HCT116 (cell line): ENCODE measurements at regions not wholly inside any gene's neighbourhood (a gene's known extent, or its start where the extent isn't known, plus 50 kb on each side); places are given as distances from the start of the nearest gene placed in this dataset.

Source experiments
- ATAC-seq: fragments of 200-7000 bp; cut with Tn5 transposase; 2 replicates; pipeline ENCODE4 v1.9.1; 2020; ENCODE audit warnings: mild to moderate bottlenecking, moderate library complexity
- BruUV-seq: library from RNA; stranded (reverse); fragments of 400-500 nt; replicated peaks from 2 replicates; lab custom pipeline; 2021; lab: Mats Ljungman, UMichigan
- CTCF ChIA-PET: fragments of 300-600 bp; sonication (Branson Sonifier 250); formaldehyde crosslinking; loops from one replicate; lab custom pipeline; 2021; ENCODE audit warnings: antibody characterized with exemption; lab: Charles Lee
- POLR2A ChIA-PET: fragments of 300-600, 350-600 bp; sonication (Branson Sonifier 250); formaldehyde crosslinking; loops from one replicate; lab custom pipeline; 2021; ENCODE audit warnings: antibody characterized with exemption; lab: Charles Lee
- RAD21 ChIA-PET, 2 experiments: fragments of 300-600 bp; sonication (Branson Sonifier 250); formaldehyde crosslinking; loops; one replicate each; lab custom pipeline; 2023; ENCODE audit warnings: low total read pairs in 2 of 2; ENCODE audit not compliant: uncharacterized antibody in 2 of 2, unreplicated experiment in 2 of 2, low non-redundant PET in 1 of 2; lab: Charles Lee
- DNase-seq: peaks from one replicate; pipeline ENCODE4 v3.0.0-alpha.2; 2010; ENCODE audit warnings: low read depth, low spot score
- H2AFZ ChIP-seq: fragments of 200-600 bp; shearing (Covaris generic), sonication (generic); 2 replicates; pipeline ENCODE4 v1.6.1; 2017; ENCODE audit warnings: low read depth, mixed run types, mixed read lengths, antibody characterized with exemption, low read length; ENCODE audit not compliant: poor library complexity, severe bottlenecking
- H3K27ac ChIP-seq: 2 replicates; pipeline ENCODE4 v1.5.1; 2012; ENCODE audit warnings: low read depth, low read length
- H3K27me3 ChIP-seq: fragments of 200-600 bp; sonication (generic); 2 replicates; pipeline ENCODE4 v1.6.1; 2016; ENCODE audit warnings: mixed run types, low read length, mixed read lengths; ENCODE audit not compliant: insufficient read depth
- H3K36me3 ChIP-seq, 2 experiments: fragments of 200-500 bp in 1 of 2; fragments of 200-600 bp in 1 of 2; sonication (Bioruptor generic) in 1 of 2; sonication (generic) in 1 of 2; 2 replicates each; pipeline versions ENCODE4 v1.5.1 to v1.6.1; 2014 to 2016; ENCODE audit warnings: low read length in 2 of 2, inconsistent platforms in 1 of 2, mixed read lengths in 1 of 2, mixed run types in 1 of 2; ENCODE audit not compliant: insufficient read depth in 2 of 2, control insufficient read depth in 1 of 2
- H3K4me1 ChIP-seq, 2 experiments: fragments of 200-600 bp in 1 of 2; sonication (generic) in 1 of 2; 2 replicates each; pipeline versions ENCODE4 v1.5.1 to v1.6.1; 2012 to 2017; ENCODE audit warnings: low read length in 2 of 2, inconsistent platforms in 1 of 2, mild to moderate bottlenecking in 1 of 2, mixed read lengths in 1 of 2, mixed run types in 1 of 2, moderate library complexity in 1 of 2; ENCODE audit not compliant: insufficient read depth in 2 of 2, control insufficient read depth in 1 of 2
- H3K4me2 ChIP-seq: fragments of 200-600 bp; sonication (generic); 2 replicates; pipeline ENCODE4 v1.6.1; 2017; ENCODE audit warnings: mixed run types, low read length, mixed read lengths
- H3K4me3 ChIP-seq, 2 experiments: fragments of 200-600 bp in 1 of 2; sonication (generic) in 1 of 2; replicated peaks in 1 of 2; 2 replicates each; pipeline ENCODE4 v1.5.1; 2011 to 2016; ENCODE audit warnings: low read length in 2 of 2, control low read depth in 1 of 2, low read depth in 1 of 2, mild to moderate bottlenecking in 1 of 2, mixed read lengths in 1 of 2, mixed run types in 1 of 2
- H3K79me2 ChIP-seq: fragments of 200-600 bp; sonication (generic); 2 replicates; pipeline ENCODE4 v1.6.1; 2017; ENCODE audit warnings: mild to moderate bottlenecking, mixed run types, low read length, moderate library complexity, mixed read lengths; ENCODE audit not compliant: insufficient read depth
- H3K9ac ChIP-seq: fragments of 200-600 bp; sonication (generic); 2 replicates; pipeline ENCODE4 v1.6.1; 2016; ENCODE audit warnings: low read length, mixed read lengths
- H3K9me2 ChIP-seq: fragments of 200-600 bp; sonication (generic), shearing (Covaris generic); 2 replicates; pipeline ENCODE4 v1.6.1; 2017; ENCODE audit warnings: mixed run types, mild to moderate bottlenecking, moderate library complexity; ENCODE audit not compliant: insufficient read depth
- H3K9me3 ChIP-seq, 2 experiments: fragments of 200-500 bp in 1 of 2; fragments of 200-600 bp in 1 of 2; sonication (Bioruptor generic) in 1 of 2; sonication (generic) in 1 of 2; 2 replicates each; pipeline ENCODE4 v1.6.1; 2014 to 2017; ENCODE audit warnings: low read length in 2 of 2, mixed read lengths in 2 of 2, inconsistent platforms in 1 of 2, low read depth in 1 of 2, mild to moderate bottlenecking in 1 of 2, mixed run types in 1 of 2, moderate library complexity in 1 of 2; ENCODE audit not compliant: control insufficient read depth in 1 of 2, insufficient read depth in 1 of 2
- H4K20me1 ChIP-seq: fragments of 200-600 bp; sonication (generic), shearing (Covaris generic); 2 replicates; pipeline ENCODE4 v1.6.1; 2017; ENCODE audit warnings: mixed run types, mild to moderate bottlenecking, moderate library complexity; ENCODE audit not compliant: insufficient read depth
- CBX3 ChIP-seq: IDR thresholded peaks from 2 replicates; pipeline ENCODE4 v1.6.1; 2012; ENCODE audit warnings: low read depth
- CTCF ChIP-seq, 3 experiments: fragments of 200-600 bp in 1 of 3; sonication (generic) in 1 of 3; IDR thresholded peaks in 2 of 3; conservative IDR thresholded peaks in 1 of 3; 2 replicates each; pipeline ENCODE4 v1.5.1; 2012 to 2017; ENCODE audit warnings: low read depth in 2 of 3, low read length in 2 of 3, antibody characterized with exemption in 1 of 3, borderline replicate concordance in 1 of 3, control low read depth in 1 of 3, mild to moderate bottlenecking in 1 of 3, mixed read lengths in 1 of 3, mixed run types in 1 of 3, moderate library complexity in 1 of 3; ENCODE audit not compliant: insufficient read depth in 1 of 3
- EGR1 ChIP-seq: IDR thresholded peaks from 2 replicates; pipeline ENCODE4 v1.6.1; 2012; ENCODE audit warnings: low read depth
- FOSL1 ChIP-seq: IDR thresholded peaks from 2 replicates; pipeline ENCODE4 v1.6.1; 2012; ENCODE audit warnings: low read depth
- POLR2A ChIP-seq: IDR thresholded peaks from 2 replicates; pipeline ENCODE4 v1.7.0; 2011; ENCODE audit warnings: borderline replicate concordance; ENCODE audit not compliant: insufficient read depth, insufficient read length; ENCODE audit errors: extremely low read depth
- RAD21 ChIP-seq: IDR thresholded peaks from 2 replicates; pipeline ENCODE4 v1.6.1; 2012; ENCODE audit warnings: low read depth, mild to moderate bottlenecking
- SP1 ChIP-seq: IDR thresholded peaks from 2 replicates; pipeline ENCODE4 v1.6.1; 2012; ENCODE audit warnings: low read depth
- SRF ChIP-seq: IDR thresholded peaks from 2 replicates; pipeline ENCODE4 v1.6.1; 2012; ENCODE audit warnings: low read depth
- TCF7L2 ChIP-seq: IDR thresholded peaks from 2 replicates; pipeline ENCODE4 v1.7.0; 2011; ENCODE audit warnings: borderline replicate concordance, inconsistent platforms; ENCODE audit not compliant: insufficient read depth, insufficient read length; ENCODE audit errors: extremely low read depth
- ZFX ChIP-seq: fragments of 450-650 bp; IDR thresholded peaks from 2 replicates; pipeline ENCODE4 v1.6.1; 2017
- ZNF274 ChIP-seq: fragments of 200-500 bp; sonication (Bioruptor generic); IDR thresholded peaks from 2 replicates; pipeline ENCODE4 v1.6.1; 2014; ENCODE audit warnings: mild to moderate bottlenecking, low read depth, low read length, inconsistent platforms
- intact Hi-C: fragments of 100-400 bp; cut with micrococcal nuclease; formaldehyde crosslinking; loops from 2 replicates; pipeline ENCODE4 v1.10.0; 2022
- TF ChIP-seq, protein P1 (sequence below): IDR thresholded peaks from 2 replicates; pipeline ENCODE4 v1.6.1; 2012
- TF ChIP-seq, protein P2 (sequence below): IDR thresholded peaks from 2 replicates; pipeline ENCODE4 v1.6.1; 2011; ENCODE audit warnings: mild to moderate bottlenecking, low read length, moderate library complexity; ENCODE audit not compliant: insufficient replicate concordance; ENCODE audit errors: extremely low read depth

GRCh38 chr10:118139321-118139720 lies 92.6 kb upstream of the RAB11FIP2 start:
- Histone ChIP-seq H3K4me1 (peaks cover 0 to 5% of the 10 kb centered on the region in 2 experiments; a peak in 1 of 4 replicates), H3K4me3 (no peak overlapping the region), H3K9me2 (no peaks in the 10 kb centered on the region), H4K20me1 (no peaks in the 10 kb centered on the region), H3K9me3 (no peaks in the 10 kb centered on the region), H3K36me3 (no peaks in the 10 kb centered on the region), H3K79me2 (no peaks in the 10 kb centered on the region), H3K9ac (no peak overlapping the region), H3K27ac (no peak overlapping the region), H3K27me3 (no peaks in the 10 kb centered on the region), H2AFZ (no peak overlapping the region), H3K4me2 (no peak overlapping the region)
- RAD21 ChIA-PET = no interaction called here
- BruUV-seq = no TSS peak
- TF ChIP-seq EGR1 (no peak), CTCF (IDR thresholded peaks at IDR 0.05 in 2 of 3, conservative IDR thresholded peaks at IDR 0.05 in 1 of 3; ENCODE audit: borderline replicate concordance in 1 of 3, insufficient read depth in 1 of 3, low read depth in 2 of 3, low read length in 2 of 3) (no peak)
- TF ChIP-seq, protein P1, sequence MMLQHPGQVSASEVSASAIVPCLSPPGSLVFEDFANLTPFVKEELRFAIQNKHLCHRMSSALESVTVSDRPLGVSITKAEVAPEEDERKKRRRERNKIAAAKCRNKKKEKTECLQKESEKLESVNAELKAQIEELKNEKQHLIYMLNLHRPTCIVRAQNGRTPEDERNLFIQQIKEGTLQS = no peak
- 0 out of 2 replicates have a peak, but pooled peaks have one; percentile 40 for ATAC-seq
- CTCF ChIA-PET = no interaction called here
- intact Hi-C loops = no loop called here
- POLR2A ChIA-PET = no interaction called here
- DNase-seq = no peak

- H3K27me3 ChIP-seq = no peaks in the 10 kb centered on the region; the same call in 1 of the 2 replicates
- intact Hi-C loops = no loop called here
- POLR2A ChIA-PET = no interaction called here
- H3K27ac ChIP-seq = no peak overlapping the region
- H3K9ac ChIP-seq = no peak overlapping the region
- H3K9me2 ChIP-seq = no peaks in the 10 kb centered on the region
- CTCF ChIA-PET = no interaction called here
- H3K36me3 ChIP-seq = no peaks in the 10 kb centered on the region
- H2AFZ ChIP-seq = no peak overlapping the region
- H4K20me1 ChIP-seq = no peaks in the 10 kb centered on the region
- no peaks in the 10 kb centered on the region for H3K79me2 ChIP-seq
- RAD21 ChIA-PET = no interaction called here
- H3K9me3 ChIP-seq = no peaks in the 10 kb centered on the region
- ATAC-seq = no peak
- TF ChIP-seq, protein P2, sequence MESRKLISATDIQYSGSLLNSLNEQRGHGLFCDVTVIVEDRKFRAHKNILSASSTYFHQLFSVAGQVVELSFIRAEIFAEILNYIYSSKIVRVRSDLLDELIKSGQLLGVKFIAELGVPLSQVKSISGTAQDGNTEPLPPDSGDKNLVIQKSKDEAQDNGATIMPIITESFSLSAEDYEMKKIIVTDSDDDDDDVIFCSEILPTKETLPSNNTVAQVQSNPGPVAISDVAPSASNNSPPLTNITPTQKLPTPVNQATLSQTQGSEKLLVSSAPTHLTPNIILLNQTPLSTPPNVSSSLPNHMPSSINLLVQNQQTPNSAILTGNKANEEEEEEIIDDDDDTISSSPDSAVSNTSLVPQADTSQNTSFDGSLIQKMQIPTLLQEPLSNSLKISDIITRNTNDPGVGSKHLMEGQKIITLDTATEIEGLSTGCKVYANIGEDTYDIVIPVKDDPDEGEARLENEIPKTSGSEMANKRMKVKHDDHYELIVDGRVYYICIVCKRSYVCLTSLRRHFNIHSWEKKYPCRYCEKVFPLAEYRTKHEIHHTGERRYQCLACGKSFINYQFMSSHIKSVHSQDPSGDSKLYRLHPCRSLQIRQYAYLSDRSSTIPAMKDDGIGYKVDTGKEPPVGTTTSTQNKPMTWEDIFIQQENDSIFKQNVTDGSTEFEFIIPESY = no peak
- no peak for TF ChIP-seq FOSL1
- TF ChIP-seq CBX3 = no peak
- no peak for TF ChIP-seq SP1
- TF ChIP-seq, protein P1 = no peak
- TF ChIP-seq EGR1 = no peak
- TF ChIP-seq RAD21 = no peak
- no peak for TF ChIP-seq SRF
- TF ChIP-seq ZNF274 = no peak
- TF ChIP-seq TCF7L2 = no peak
- no peak for TF ChIP-seq POLR2A
- TF ChIP-seq ZFX = no peak
- TF ChIP-seq, all 23 proteins: peak for 0
- Histone ChIP-seq H3K4me3 (no peak overlapping the region), H3K4me2 (no peak overlapping the region), H3K4me1 (no peaks in the 10 kb centered on the region)
- no peak for DNase-seq
- no TSS peak for BruUV-seq
Observed at GRCh38 chr10:118128675-118129074, 81.9 kb upstream of the RAB11FIP2 start.
